Stimulated activated CD8-positive, alpha-beta memory T cell treated with anti-CD3 and anti-CD28 coated beads, Interleukin-15, amount 100 ng/mL, for 24 hours (primary cell): ENCODE measurements at regions not wholly inside any gene's neighbourhood (a gene's known extent, or its start where the extent isn't known, plus 50 kb on each side); places are given as distances from the start of the nearest gene placed in this dataset.
"Not testable (repeated sequence)": the region's sequence is repeated elsewhere in the genome, so short reads cannot be mapped to it uniquely, and the experiment has no call there.

Source experiments
- DNase-seq: peaks from one replicate; pipeline ENCODE4 v3.0.0-alpha.2; 2020; ENCODE audit warnings: low read depth

DNA sequence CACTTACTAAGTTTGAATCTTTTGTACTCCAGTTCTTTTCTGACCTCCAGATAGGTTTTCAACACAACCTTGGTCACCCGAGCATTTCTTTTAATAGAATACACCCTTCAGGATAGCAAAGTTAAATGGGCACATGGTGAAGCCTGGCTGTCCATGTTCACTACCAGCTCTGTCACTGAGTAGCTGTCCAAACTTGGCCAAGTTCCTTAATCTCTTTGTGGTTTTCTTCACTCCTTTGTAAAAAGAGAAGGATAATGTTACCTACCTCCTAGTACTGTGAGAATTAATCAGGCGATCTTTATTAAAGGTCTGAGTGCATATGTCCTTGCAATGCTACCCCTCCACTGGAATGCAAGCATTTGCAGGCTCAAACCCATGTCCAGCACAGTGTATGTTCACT, 128.1 kb upstream of the PTPRZ1 start:
- DNase-seq, result no peak

DNA sequence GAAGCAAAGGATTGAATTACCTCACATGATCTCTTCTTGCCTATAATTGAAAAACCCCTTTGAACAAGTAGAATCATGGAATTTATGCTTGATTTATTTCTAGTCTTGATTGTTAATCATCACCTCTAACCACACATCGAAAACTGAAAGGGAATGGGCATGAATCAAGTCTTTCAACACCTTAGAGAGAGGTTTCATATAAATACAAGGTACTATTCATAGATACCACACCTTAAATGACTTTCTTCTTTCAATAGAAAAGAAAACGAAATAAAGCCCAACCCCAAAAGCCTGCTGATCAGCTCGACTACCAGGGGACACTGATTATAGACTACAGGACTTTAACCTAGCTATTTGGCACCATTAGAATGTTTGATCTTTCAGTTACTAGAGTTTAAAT, 128.6 kb upstream of the PTPRZ1 start:
- no peak for DNase-seq

DNA sequence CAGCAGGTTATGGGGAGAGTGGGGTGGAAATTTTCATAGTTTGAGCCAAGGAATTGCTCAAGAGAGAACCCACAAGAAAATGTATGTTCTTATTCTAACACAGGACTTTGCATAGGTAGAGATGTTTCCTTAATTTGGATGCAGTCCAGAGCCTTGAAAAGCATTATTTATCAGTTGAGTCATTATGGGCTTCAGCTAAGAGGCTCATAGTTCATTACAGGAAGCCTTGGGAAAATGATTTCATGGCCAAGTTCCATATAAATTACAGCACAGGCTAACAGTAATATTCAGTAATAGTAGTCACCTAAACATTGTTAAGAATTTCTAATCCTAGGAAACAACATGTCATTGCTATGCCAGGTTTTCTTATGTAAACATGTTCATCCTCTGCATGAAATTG, 131.1 kb upstream of the PTPRZ1 start:
- no peak for DNase-seq

DNA sequence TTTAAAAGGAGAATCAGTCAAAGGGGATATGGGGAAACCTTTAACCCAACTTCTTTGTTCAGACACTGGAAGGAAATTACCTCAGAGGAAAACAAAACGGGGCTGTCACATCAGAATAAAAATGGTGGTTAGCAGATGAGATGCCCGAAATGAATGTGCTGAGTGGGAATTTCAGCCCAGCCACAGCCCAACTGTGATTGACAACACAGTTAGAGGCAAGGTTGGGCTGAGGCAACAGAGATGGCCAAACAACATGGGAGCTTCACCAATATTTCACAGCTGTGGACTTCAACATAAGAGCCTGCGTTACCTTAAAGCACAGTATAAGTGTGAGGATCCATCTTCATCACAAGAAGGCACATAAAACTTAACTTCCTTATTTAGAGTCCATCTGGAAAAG, 133.5 kb upstream of the PTPRZ1 start:
- DNase-seq, result no peak

DNA sequence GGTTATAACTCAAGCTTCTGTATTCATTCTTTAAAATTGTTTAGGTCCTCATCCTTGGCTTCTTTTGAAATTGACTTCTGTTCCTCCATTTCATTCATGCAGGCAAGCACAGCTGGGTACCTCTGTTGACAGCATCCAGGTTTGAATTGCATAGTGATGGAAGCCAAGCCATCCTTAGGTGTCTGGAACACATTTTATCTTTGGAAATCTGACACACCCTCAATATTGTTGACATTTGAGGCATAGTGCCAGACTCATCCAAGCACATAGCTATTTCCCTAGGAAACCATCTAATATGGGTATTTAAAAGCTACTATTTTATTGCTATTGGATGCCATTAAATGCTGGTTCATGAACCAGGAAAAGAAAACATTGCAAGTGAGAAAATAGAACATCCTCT, 142.1 kb upstream of the PTPRZ1 start:
- no peak for DNase-seq

DNA sequence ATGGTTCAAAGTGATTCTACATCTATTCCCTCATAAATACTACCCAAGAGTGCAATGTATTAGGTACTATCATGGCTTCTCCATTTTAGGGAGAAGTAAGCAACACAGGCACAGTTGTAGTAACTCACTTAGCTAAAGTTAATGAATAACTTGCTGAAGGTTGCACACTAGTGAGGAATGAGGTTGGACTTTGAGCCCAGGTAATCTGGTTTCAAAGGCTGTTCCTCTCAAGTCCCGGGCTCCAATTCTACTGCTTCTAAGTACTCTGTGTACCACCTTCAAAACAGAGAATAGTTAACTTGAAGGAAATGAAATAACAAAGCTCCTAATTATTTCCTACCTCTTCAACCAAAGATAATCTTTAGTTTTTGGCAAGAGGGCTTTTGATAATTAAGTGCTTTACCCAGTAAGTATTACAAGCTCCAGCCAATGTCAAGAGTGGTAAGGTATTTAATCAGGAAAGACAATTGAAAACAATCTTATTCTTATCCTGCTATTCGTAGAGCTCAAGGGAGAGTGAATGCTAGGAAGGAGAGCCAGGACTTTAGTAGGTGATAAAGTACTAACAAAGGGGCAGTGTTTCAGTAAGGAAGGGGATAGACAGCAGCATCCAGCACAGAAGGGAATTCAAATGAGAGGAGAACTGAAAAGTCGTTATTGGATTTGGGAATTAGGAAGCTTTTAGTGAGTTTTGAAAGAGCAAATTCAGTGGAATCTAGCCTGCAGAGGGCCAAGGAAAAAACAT, 158.2 kb upstream of the PTPRZ1 start:
- DNase-seq, result no peak

DNA sequence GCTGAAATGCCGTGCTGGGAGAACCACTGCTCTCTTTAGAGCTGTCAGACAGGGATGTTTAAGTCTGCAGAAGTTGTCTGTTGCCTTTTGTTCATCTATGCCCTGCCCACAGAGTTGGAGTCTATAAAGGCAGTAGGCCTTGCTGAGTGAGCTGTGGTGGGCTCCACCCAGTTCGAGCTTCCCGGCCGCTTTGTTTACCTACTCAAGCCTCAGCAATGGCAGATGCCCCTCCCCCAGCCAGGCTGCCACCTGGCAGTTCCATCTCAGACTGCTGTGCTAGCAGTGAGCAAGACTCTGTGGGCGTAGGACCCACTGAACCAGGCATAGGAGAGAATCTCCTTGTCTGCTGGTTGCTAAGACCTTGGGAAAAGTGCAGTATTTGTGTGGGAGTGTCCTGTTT, 160.0 kb upstream of the PTPRZ1 start:
- not testable (repeated sequence) for DNase-seq

DNA sequence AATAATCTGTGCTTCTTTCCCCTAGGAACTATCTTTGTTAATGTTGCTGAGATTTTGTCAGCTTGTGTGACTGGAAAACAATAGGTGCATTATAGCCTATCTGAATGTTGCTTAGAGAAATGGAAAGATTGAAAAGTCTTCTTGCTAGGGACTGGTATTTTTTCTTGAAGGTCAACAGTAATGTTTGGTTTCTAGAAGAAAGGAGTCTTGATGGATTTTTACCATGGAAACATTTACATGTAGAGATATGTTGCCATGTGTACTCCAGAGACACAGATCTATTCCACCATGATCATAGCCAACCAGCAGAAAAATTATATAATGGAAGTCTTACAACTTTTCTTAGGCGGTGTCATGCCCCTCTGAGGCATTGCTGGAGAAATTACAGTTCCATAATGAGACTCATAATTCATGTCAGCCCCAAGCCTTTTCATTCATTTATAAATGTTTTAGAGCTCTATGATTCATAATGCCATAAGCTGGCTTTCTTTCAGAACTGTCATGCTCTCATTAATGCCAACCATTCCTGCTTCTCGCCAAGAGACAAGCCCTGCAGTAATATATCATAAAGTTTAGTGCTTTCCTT, 175.1 kb upstream of the PTPRZ1 start:
- no peak for DNase-seq

DNA sequence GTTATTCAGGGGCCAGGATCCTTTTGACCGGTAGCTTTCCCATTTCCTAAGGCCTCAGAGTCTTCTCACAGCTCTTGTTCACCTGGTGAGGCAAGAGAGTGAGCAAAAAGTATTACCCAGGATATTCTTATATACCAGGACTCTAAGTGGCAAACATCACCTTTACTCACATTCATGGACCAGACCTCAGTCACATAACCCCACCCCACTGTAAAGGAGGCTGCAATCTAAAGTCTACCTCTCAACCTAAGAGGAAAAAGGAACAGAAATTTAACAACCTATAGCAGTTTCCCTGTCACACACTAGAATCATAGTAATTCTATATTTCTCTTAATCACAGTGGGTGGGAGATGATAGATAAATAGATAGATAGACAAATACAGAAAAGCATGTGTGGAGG, 176.0 kb upstream of the PTPRZ1 start:
- no peak for DNase-seq

DNA sequence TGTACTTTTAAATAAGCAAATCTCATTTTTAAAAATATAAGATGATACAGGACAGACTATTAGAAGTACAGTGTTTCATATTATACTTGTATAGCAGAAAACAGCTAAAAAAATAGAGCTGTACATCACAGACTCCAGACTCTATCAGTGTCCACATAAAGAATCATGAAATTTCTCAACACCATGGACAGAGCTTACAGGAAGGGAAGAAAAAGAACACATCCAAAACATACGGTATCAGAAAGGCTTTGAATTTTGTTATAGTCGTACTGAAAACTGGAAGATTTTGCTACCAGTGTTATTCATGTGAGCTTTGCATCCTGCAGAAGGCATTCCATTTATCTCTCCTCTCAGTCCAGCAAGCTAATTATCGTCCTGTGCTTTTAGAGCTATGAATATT, 183.2 kb upstream of the PTPRZ1 start:
- DNase-seq, result no peak

DNA sequence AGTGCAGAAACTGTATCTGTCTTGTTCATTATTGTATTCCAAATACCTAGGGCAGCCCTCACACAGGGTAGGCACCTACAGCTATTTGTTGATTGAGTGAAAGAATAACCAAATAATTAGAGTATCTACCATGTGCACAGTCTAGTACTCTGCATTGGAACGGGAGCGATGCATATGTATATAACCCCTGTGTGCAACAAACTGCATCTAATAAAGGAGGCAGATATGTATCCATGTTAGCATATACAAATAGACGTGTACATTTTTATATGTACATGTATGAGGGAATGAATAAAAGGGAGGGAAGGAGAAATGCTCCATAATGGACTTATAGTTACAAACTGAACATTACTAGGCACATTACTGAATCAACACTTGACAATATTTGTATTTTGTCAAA, 191.3 kb upstream of the PTPRZ1 start:
- DNase-seq, result no peak

DNA sequence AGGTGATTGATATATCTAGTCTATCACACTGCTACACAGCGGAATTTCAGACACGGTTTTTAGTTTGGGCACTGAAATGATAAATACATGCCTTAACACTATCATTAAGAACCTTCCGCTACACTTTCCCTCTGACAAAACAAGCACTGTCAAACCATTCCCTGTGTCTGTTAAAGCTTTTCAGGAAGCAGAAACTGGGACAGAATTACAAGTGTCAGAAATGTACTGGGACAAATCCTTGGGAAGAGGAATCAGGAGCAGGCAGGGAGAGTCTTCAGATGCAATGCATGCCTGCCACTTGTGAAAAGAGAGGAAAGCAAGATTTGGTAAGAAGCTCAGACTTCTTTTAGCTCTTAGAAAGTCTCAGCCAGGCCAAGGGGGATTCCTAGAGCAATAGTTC, 196.8 kb upstream of the PTPRZ1 start:
- DNase-seq, result no peak

DNA sequence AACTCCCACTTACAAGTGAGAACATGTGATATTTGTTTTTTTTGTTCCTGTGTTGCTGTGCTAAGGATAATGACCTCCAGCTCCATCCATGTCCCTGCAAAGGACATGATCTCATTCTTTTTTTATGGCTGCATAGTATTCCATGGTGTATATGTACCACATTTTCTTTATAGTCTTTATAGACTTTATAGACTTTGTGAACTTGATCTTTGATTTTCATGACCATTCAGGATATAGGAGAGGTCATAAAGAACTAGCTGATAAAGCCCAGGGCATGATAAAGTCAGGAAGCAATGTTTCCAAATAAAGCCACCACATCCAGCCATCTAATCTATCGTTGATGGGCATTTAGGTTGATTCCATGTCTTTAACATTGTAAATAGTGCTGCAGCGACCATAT, 198.5 kb upstream of the PTPRZ1 start:
- DNase-seq, result not testable (repeated sequence)

DNA sequence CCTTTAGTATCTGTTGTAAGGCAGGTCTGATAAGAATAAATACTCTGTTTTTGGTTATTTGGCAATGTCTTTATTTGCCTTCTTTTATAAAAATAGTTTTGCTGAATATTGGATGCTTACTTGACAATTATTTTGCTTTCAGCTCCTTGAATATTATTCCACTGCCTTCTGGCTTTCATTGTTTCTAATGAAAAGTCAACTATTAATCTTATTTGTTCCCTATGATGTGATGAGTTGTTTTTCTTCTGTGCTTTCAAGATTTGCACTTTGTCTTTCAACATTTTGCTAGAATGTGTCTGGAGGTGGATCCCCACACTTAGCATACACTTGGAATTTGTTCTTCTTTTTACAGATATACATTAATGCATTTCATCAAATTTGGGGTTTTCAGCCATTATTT, 203.8 kb upstream of the PTPRZ1 start:
- no peak for DNase-seq

DNA sequence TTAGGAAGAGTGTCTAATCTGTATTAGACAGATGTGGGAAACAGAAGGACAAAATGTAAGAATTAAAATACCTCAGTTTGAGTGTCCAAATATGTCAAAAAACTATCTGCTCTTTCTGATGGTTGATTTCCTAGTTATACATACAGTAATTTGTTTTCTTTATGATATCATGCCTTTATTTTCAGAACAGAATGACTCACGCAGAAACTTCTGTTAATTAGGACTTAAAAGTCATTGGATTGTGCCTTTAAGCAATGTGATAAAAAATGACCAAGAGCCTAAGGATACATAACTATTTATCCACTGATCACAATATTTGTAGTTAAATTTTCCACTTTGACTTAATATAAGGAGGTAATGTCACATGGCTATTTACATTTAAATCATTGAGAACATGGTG, 206.7 kb upstream of the PTPRZ1 start:
- no peak for DNase-seq

DNA sequence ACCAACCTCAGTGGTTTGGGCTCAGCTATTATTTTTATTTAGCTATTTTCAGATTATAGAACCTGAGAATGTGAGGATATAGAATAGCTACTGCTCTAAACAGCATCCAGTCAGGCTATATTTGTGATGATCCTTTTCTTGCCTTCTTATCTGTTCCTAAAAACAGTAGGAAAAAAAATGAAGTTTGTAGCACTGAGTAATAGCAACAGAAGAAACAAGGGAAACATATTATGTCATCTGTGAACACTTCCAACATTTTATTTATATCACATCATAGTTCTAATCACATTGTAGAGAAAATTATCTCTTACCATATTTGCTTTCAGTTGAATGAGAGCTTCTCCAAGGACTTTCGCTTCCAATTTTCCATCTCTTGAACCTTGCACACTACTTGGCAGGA, 229.6 kb upstream of the PTPRZ1 start:
- no peak for DNase-seq

DNA sequence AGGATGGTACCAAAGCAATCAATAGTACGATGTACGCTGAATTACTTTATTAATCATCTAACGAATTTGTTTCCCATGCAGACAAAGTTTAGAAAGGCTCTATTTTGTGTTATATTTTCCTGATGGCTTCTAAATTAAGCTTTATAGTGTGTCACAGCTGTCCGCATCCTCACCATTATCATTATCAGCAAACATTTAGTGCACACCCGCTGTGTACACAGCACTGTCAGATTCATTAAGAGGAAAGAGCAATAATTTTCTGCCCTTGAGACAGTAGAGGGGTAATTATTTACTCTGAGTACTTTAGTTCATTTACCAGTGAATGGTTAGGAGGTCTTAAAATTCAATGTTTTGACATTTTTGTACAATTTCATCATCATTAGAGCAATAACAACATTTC, 233.3 kb upstream of the PTPRZ1 start:
- no peak for DNase-seq

DNA sequence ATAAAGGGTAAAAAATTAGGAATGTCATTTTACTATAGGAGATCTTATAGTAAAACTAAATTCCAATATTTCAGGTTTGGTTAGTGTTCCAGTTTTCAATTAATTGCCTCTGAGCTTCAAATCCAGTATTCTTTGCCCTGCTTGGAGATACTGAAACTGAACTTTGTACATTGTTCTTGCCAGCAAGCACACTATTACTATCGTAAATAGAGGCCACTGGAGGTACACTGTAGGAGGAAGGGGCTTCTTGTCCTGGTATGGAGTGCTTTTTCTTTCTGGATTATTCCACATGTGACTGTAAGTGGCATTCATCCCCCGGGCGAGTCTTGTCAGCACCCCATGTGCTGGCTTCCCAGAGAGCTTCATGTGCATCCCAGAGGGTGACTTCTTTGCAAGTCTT, 234.7 kb upstream of the PTPRZ1 start:
- DNase-seq, result no peak

DNA sequence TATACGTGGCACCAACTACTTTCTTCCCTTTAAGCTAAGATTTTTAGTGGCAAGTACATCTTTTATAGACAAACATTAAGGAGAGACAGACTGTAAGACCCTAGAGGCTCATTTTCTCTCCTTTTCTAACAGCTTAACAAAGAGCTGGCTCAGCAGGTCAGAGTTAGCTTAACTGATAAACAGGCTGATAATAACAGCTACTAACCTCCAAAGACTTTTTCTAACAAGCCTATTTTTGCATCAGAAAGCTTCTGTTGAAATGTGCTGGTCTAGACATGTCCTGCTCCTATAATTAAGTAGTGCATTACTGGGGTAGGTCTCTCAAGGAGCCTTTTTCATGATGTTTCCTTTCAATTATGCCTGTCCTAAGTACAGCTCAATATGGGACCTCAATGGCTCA, 238.2 kb upstream of the FAM3C start:
- DNase-seq, result no peak

DNA sequence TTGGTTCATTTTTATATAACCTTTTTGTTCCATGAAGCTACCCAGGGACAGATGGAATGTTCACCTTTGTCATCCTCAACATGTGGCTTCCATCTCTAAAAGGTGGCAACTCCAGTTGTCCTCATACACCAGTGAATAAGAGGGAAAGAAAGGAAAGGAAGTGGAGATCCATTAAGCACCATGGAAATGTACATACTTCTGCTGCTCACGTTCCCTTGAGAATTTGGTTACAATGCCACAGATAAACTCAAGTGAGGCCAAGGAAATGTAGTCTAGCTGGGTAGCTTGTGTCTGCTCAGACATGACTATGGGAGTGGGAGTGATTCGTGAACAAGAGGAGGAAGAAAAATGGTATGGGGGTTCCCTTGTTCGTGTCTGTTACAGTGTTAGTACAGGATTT, 237.1 kb upstream of the FAM3C start:
- no peak for DNase-seq

DNA sequence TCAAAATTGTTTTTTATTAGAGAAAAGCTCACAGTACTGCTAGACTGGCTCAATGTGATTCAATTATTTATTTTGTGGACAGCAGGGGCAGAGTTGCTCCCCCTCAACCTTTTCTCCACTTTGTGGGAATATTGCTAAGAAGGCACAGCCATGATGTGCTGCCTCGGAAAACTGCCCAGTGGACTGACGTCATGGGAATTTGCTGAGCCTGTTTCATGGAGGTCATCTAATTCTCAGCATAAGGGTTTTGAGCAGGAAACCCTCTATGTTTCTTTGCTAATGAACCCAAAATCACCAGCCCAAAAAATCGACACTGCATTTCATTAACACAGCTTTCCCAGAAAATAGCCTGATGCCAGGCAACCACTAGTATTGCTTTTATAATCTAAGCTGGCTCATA, 228.8 kb upstream of the FAM3C start:
- DNase-seq, result no peak

DNA sequence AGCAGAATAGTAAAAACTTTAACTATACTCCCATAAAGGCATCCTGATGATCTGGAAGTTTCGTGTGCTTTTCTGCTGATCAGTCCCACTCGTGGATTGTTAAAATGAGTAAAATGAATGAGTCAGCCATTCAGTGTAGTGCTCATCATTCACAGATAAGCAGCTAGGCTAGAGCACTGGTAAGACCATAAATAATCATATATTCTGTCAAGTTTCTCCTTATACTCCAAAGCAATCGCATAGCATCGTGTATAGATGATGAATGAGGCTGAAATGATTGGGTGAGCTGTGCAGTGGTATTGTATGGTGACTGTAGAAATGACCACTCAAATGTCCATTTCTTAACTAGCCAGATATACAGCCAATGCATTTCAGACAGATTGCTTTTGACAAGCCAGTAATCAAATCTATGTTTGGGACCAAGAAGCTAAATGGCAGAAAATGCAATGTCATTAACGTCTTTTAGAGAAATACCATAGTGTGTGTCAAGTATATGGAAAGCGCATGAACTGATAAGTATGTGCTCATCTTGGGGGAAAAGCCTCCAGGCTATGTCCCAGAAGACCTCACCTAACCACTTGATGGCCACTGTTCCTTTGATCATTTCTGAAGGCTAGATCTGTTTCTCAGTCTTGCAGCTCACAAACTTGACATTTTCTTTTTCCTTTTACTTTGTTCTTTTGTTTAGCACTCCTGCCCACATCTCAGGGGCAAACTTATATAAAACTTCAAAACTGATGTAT, 227.2 kb upstream of the FAM3C start:
- DNase-seq, result no peak

DNA sequence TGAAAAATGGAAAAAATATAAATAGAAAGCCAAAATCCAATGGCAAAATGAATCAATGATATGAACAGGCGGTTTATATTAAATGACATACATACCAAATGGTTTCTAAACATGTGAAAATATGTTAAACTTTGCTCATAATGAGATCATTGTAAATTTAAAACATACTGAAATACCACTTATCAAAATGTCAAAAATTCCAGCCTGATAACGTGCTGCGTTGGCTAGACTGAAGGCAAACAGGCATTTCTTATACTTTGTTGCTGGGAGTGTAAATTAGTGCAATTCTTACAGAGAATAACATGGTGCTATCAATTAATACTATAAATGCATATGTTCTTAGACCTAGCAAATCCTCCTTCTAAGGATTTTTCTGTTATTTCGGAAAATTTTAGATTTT, 225.8 kb upstream of the FAM3C start:
- no peak for DNase-seq
